CD14-positive monocyte (primary cell): ENCODE measurements at regions not wholly inside any gene's neighbourhood (a gene's known extent, or its start where the extent isn't known, plus 50 kb on each side); places are given as distances from the start of the nearest gene placed in this dataset.

Experiments used
- DNase-seq, 3 donors: peaks; one replicate each; pipeline ENCODE4 v3.0.0-alpha.2; 2011 to 2022
- H2AFZ ChIP-seq: 2 replicates; pipeline ENCODE4 v1.6.0; 2012; ENCODE audit warnings: mild to moderate bottlenecking, low read depth, low read length, inconsistent platforms; ENCODE audit not compliant: insufficient read depth, poor library complexity, severe bottlenecking
- H3K27ac ChIP-seq, 2 donors: 1 replicate in 1 of 2; 2 replicates in 1 of 2; pipeline ENCODE4 v1.5.1; 2012 to 2013; ENCODE audit warnings: low read length in 2 of 2, control low read depth in 1 of 2, inconsistent platforms in 1 of 2, low read depth in 1 of 2, mild to moderate bottlenecking in 1 of 2
- H3K27me3 ChIP-seq, 2 donors: one replicate each; pipeline versions ENCODE4 v1.6.0 to v1.6.1; 2011 to 2013; ENCODE audit warnings: low read length in 2 of 2; ENCODE audit not compliant: control insufficient read depth in 2 of 2, insufficient read depth in 2 of 2
- H3K36me3 ChIP-seq, 2 donors: replicated peaks in 1 of 2; 1 replicate in 1 of 2; 2 replicates in 1 of 2; pipeline versions ENCODE4 v1.5.1 to v1.6.1; 2012 to 2013; ENCODE audit warnings: low read length in 2 of 2, control low read depth in 1 of 2, inconsistent platforms in 1 of 2, mild to moderate bottlenecking in 1 of 2; ENCODE audit not compliant: insufficient read depth in 2 of 2, control insufficient read depth in 1 of 2
- H3K4me1 ChIP-seq, 2 donors: 1 replicate in 1 of 2; 2 replicates in 1 of 2; pipeline versions ENCODE4 v1.5.1 to v1.6.1; 2012 to 2013; ENCODE audit warnings: low read length in 2 of 2, control low read depth in 1 of 2, inconsistent platforms in 1 of 2, mild to moderate bottlenecking in 1 of 2, moderate library complexity in 1 of 2; ENCODE audit not compliant: insufficient read depth in 2 of 2, control insufficient read depth in 1 of 2
- H3K4me2 ChIP-seq: replicated peaks from 2 replicates; pipeline ENCODE3; 2012; ENCODE audit warnings: low read length, moderate library complexity, mild to moderate bottlenecking; ENCODE audit not compliant: poor library complexity, severe bottlenecking; ENCODE audit errors: extremely low read depth
- H3K4me3 ChIP-seq, 3 experiments: fragments of 200-600 bp in 1 of 3; sonication (generic) in 1 of 3; replicated peaks in 1 of 3; 1 replicate in 2 of 3; 2 replicates in 1 of 3; pipeline ENCODE4 v1.5.1; 2011 to 2013; ENCODE audit warnings: low read length in 3 of 3, mild to moderate bottlenecking in 3 of 3, control low read depth in 2 of 3, low read depth in 2 of 3, inconsistent platforms in 1 of 3, moderate library complexity in 1 of 3
- H3K79me2 ChIP-seq: 2 replicates; pipeline ENCODE4 v1.6.0; 2012; ENCODE audit warnings: mild to moderate bottlenecking, control low read depth, inconsistent platforms, low read length, moderate library complexity; ENCODE audit not compliant: insufficient read depth
- H3K9ac ChIP-seq: 2 replicates; pipeline ENCODE4 v1.6.0; 2017; ENCODE audit warnings: low read length, mild to moderate bottlenecking; ENCODE audit not compliant: insufficient read depth, poor library complexity, severe bottlenecking
- H3K9me3 ChIP-seq, 2 donors: replicated peaks in 1 of 2; 1 replicate in 1 of 2; 2 replicates in 1 of 2; pipeline versions ENCODE4 v1.5.1 to v1.6.1; 2012 to 2013; ENCODE audit warnings: low read length in 2 of 2, control low read depth in 1 of 2; ENCODE audit not compliant: control insufficient read depth in 1 of 2, insufficient read depth in 1 of 2
- H4K20me1 ChIP-seq: 2 replicates; pipeline ENCODE4 v1.6.0; 2012; ENCODE audit warnings: mild to moderate bottlenecking, low read length, control low read depth, moderate library complexity; ENCODE audit not compliant: insufficient read depth
- H3K27ac Mint-ChIP-seq, 7 donors: one replicate each; pipeline ENCODE4 v1.8.0; 2020; ENCODE audit warnings: mild to moderate bottlenecking in 7 of 7, mixed read lengths in 7 of 7, moderate library complexity in 6 of 7, inconsistent platforms in 2 of 7
- H3K27me3 Mint-ChIP-seq, 3 donors: one replicate each; pipeline ENCODE4 v1.8.0; 2021 to 2022; ENCODE audit warnings: low read depth in 3 of 3, mild to moderate bottlenecking in 3 of 3, mixed read lengths in 3 of 3, moderate library complexity in 3 of 3, inconsistent platforms in 1 of 3
- H3K36me3 Mint-ChIP-seq, 2 donors: one replicate each; pipeline ENCODE4 v1.8.0; 2020; ENCODE audit warnings: mixed read lengths in 2 of 2, inconsistent platforms in 1 of 2, mild to moderate bottlenecking in 1 of 2
- H3K4me1 Mint-ChIP-seq: one replicate; pipeline ENCODE4 v1.8.0; 2020; ENCODE audit warnings: mild to moderate bottlenecking, mixed read lengths
- H3K4me3 Mint-ChIP-seq, 2 donors: one replicate each; pipeline ENCODE4 v1.8.0; 2020; ENCODE audit warnings: mild to moderate bottlenecking in 2 of 2, mixed read lengths in 2 of 2, moderate library complexity in 1 of 2
- H3K9me3 Mint-ChIP-seq, 7 donors: one replicate each; pipeline ENCODE4 v1.8.0; 2020 to 2022; ENCODE audit warnings: mixed read lengths in 7 of 7, mild to moderate bottlenecking in 6 of 7, moderate library complexity in 6 of 7, inconsistent platforms in 2 of 7
- WGBS: methylation state at CpG from one replicate; pipeline ENCODE4 v1.1.5; 2013; ENCODE audit warnings: missing lambda C conversion rate; ENCODE audit not compliant: insufficient coverage; 5-methylcytosine and 5-hydroxymethylcytosine counted together
- intact Hi-C, 2 donors: fragments of 100-400 bp; cut with micrococcal nuclease; formaldehyde crosslinking; loops; one replicate each; pipeline versions ENCODE4 v1.15.0 to v1.15.1; 2023
- TF ChIP-seq, protein P1 (sequence below): fragments of 200-600 bp; IDR thresholded peaks from one replicate; pipeline ENCODE4 v1.8.0; 2022; ENCODE audit warnings: antibody characterized with exemption, mild to moderate bottlenecking

DNA sequence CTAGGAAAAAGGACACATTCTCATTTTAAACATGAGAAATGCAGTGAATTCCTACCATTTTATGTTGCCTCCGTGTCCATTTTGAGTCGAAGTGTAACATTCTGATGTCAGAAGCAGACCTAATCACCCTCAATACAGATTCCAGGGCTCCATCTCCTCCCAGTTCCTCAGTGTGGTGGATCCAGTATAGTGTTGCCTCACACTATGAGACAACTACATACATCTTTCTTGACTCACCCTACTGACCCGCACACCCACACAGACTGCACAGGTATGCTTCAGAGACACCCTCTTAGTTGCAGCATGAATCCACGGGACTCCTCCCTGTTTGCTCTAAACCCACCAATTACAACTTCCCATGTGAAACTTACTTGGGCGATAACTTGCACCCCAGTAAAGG, 564.9 kb downstream of the SEMA5A start:
- intact Hi-C loops = no loop called here
- Mint-ChIP-seq H3K4me3 (no peak overlapping the region), H3K9me3 (peaks cover 0 to 4% (median 0%) of the 10 kb centered on the region in 7 donors), H3K27ac (no peak overlapping the region), H3K4me1 (no peaks in the 10 kb centered on the region), H3K36me3 (no peaks in the 10 kb centered on the region), H3K27me3 (no peaks in the 10 kb centered on the region)
- no peaks in the 10 kb centered on the region for H4K20me1 ChIP-seq
- no peak overlapping the region for H3K9ac ChIP-seq
- H3K4me3 ChIP-seq = no peak overlapping the region
- H2AFZ ChIP-seq = no peak overlapping the region
- peaks cover 0 to 3% of the 10 kb centered on the region in 2 donors for H3K9me3 ChIP-seq
- H3K36me3 ChIP-seq = no peaks in the 10 kb centered on the region
- H3K27me3 ChIP-seq = no peaks in the 10 kb centered on the region
- H3K79me2 ChIP-seq = no peaks in the 10 kb centered on the region
- H3K4me1 ChIP-seq = no peaks in the 10 kb centered on the region
- no peak overlapping the region for H3K4me2 ChIP-seq
- TF ChIP-seq, protein P1, sequence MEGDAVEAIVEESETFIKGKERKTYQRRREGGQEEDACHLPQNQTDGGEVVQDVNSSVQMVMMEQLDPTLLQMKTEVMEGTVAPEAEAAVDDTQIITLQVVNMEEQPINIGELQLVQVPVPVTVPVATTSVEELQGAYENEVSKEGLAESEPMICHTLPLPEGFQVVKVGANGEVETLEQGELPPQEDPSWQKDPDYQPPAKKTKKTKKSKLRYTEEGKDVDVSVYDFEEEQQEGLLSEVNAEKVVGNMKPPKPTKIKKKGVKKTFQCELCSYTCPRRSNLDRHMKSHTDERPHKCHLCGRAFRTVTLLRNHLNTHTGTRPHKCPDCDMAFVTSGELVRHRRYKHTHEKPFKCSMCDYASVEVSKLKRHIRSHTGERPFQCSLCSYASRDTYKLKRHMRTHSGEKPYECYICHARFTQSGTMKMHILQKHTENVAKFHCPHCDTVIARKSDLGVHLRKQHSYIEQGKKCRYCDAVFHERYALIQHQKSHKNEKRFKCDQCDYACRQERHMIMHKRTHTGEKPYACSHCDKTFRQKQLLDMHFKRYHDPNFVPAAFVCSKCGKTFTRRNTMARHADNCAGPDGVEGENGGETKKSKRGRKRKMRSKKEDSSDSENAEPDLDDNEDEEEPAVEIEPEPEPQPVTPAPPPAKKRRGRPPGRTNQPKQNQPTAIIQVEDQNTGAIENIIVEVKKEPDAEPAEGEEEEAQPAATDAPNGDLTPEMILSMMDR = no peak
- no peak for DNase-seq
- no peak overlapping the region for H3K27ac ChIP-seq
- WGBS = 93% methylated on average over 3 of the region's 5 CpGs

DNA sequence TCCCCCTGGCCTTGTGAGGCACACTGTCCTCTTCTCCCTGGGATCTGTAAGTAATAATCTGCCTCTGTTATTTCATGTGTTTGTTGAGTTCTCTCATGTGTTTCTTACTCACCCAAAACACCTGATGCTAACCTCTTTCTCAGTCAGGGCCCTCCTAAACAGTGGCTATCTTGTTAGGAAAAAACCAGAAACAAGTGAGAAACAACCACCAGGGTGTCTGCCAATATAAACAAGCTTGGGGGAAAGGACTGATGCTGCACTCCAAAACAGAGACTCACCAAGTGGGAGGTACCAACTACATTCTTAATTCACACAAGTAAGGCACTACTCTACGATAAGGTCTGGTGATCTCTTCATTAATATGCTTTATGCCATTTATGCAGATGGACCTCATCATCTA, 564.4 kb downstream of the SEMA5A start:
- H3K79me2 ChIP-seq = no peaks in the 10 kb centered on the region
- no peaks in the 10 kb centered on the region for H4K20me1 ChIP-seq
- H3K27me3 ChIP-seq = no peaks in the 10 kb centered on the region
- TF ChIP-seq, protein P1 = no peak
- H3K9me3 ChIP-seq = peaks cover 0 to 3% of the 10 kb centered on the region in 2 donors
- H3K9me3 Mint-ChIP-seq = peaks cover 0 to 4% (median 0%) of the 10 kb centered on the region in 7 donors
- H3K36me3 Mint-ChIP-seq = no peaks in the 10 kb centered on the region
- H3K9ac ChIP-seq = no peak overlapping the region
- H3K36me3 ChIP-seq = no peaks in the 10 kb centered on the region
- H3K27me3 Mint-ChIP-seq = no peaks in the 10 kb centered on the region
- H3K4me3 Mint-ChIP-seq = no peak overlapping the region
- no peak overlapping the region for H3K4me3 ChIP-seq
- H3K4me2 ChIP-seq = no peak overlapping the region
- H3K4me1 ChIP-seq = no peaks in the 10 kb centered on the region
- no peaks in the 10 kb centered on the region for H3K4me1 Mint-ChIP-seq
- intact Hi-C loops = no loop called here
- WGBS = 71% methylated on average over 1 of the region's 1 CpG
- DNase-seq = no peak
- no peak overlapping the region for H2AFZ ChIP-seq
- H3K27ac Mint-ChIP-seq = no peak overlapping the region
- no peak overlapping the region for H3K27ac ChIP-seq
